ENCODE measurements at regions not wholly inside any gene's neighbourhood (a gene's known extent, or its start where the extent isn't known, plus 50 kb on each side); places are given as distances from the start of the nearest gene placed in this dataset.

GRCh38 chr7:32428546-32428945 is 61.6 kb downstream of the LSM5 start:
- DNase-seq = no peak

- peak; percentile 18 for DNase-seq
Measured at GRCh38 chr7:32427769-32428291, 62.4 kb downstream of the LSM5 start.

- DNase-seq = no peak
Measured at GRCh38 chr7:32416846-32417245, 73.3 kb downstream of the LSM5 start.

- DNase-seq = no peak
Measured at GRCh38 chr7:32415936-32416335, 74.2 kb downstream of the LSM5 start.

- DNase-seq = no peak
Measured at GRCh38 chr7:32415519-32415918, 74.7 kb downstream of the LSM5 start.

GRCh38 chr7:32412471-32412870 is 77.7 kb downstream of the LSM5 start:
- DNase-seq = no peak

GRCh38 chr7:32410545-32410944 is 79.6 kb downstream of the LSM5 start:
- DNase-seq = no peak

GRCh38 chr7:32406386-32406785 is 83.8 kb downstream of the LSM5 start:
- DNase-seq = no peak

- no peak for DNase-seq
Measured at GRCh38 chr7:32403463-32404229, 86.5 kb downstream of the LSM5 start.

GRCh38 chr7:32400676-32401075 is 89.5 kb downstream of the LSM5 start:
- DNase-seq = no peak

GRCh38 chr7:32399311-32399710 is 90.9 kb downstream of the LSM5 start:
- DNase-seq = no peak

- no peak for DNase-seq
Measured at GRCh38 chr7:32395168-32395567, 95.0 kb downstream of the LSM5 start.

GRCh38 chr7:32393861-32394260 is 96.3 kb downstream of the LSM5 start:
- no peak for DNase-seq

- DNase-seq = no peak
Measured at GRCh38 chr7:32390210-32390609, 100.0 kb downstream of the LSM5 start.

- DNase-seq = no peak
Measured at GRCh38 chr7:32385316-32385956, 104.7 kb downstream of the LSM5 start.

- DNase-seq = no peak
Measured at GRCh38 chr7:32381024-32381601, 109.1 kb downstream of the LSM5 start.

GRCh38 chr7:32379510-32380112 is 110.6 kb downstream of the LSM5 start:
- DNase-seq = no peak

GRCh38 chr7:32378988-32379387 is 111.2 kb downstream of the LSM5 start:
- DNase-seq = no peak

- DNase-seq = no peak
Measured at GRCh38 chr7:32364581-32364980, 125.6 kb downstream of the LSM5 start.

- DNase-seq = no peak
Measured at GRCh38 chr7:32360127-32360526, 130.1 kb downstream of the LSM5 start.

GRCh38 chr7:32357535-32358277 is 132.5 kb downstream of the LSM5 start:
- no peak for DNase-seq

GRCh38 chr7:32347244-32347828 is 142.8 kb downstream of the LSM5 start:
- DNase-seq = no peak

GRCh38 chr7:32346253-32346652 is 143.9 kb downstream of the LSM5 start:
- no peak for DNase-seq
